ENCODE measurements at regions not wholly inside any gene's neighbourhood (a gene's known extent, or its start where the extent isn't known, plus 50 kb on each side); places are given as distances from the start of the nearest gene placed in this dataset.

GRCh38 chr2:191747170-191747530, 69.2 kb downstream of the NABP1 start:
- no peak for DNase-seq (ENCODE audit: low spot score in 2 of 2)
- WGBS = 44% methylated on average over 3 of the region's 3 CpGs
- H3K27ac ChIP-seq = no peak overlapping the region

GRCh38 chr2:191748059-191748461, 70.1 kb downstream of the NABP1 start:
- no peak overlapping the region for H3K27ac ChIP-seq
- H3K27me3 ChIP-seq = no peaks in the 10 kb centered on the region
- no peaks in the 10 kb centered on the region for H3K36me3 ChIP-seq
- 61% methylated on average over 3 of the region's 3 CpGs for WGBS
- no peaks in the 10 kb centered on the region for H3K9me3 ChIP-seq
- DNase-seq (ENCODE audit: low spot score in 2 of 2) = no peak
- H3K4me3 ChIP-seq = no peak overlapping the region
- peaks cover 12% of the 10 kb centered on the region for H3K4me1 ChIP-seq
- TF ChIP-seq POLR2AphosphoS5 (IDR thresholded peaks at IDR 0.05) (no peak), CTCF (IDR thresholded peaks at IDR 0.05) (no peak), EP300 (IDR thresholded peaks at IDR 0.05) (no peak), POLR2A (IDR thresholded peaks at IDR 0.05) (no peak)

More at GRCh38 chr2:191747170-191747530, 69.2 kb downstream of the NABP1 start:
- Histone ChIP-seq H3K4me1 (peaks cover 12% of the 10 kb centered on the region), H3K4me3 (no peak overlapping the region), H3K27me3 (no peaks in the 10 kb centered on the region), H3K9me3 (no peaks in the 10 kb centered on the region), H3K36me3 (no peaks in the 10 kb centered on the region)
- TF ChIP-seq CTCF (IDR thresholded peaks at IDR 0.05) = no peak
- TF ChIP-seq EP300 (IDR thresholded peaks at IDR 0.05) = no peak
- no peak for TF ChIP-seq POLR2A (IDR thresholded peaks at IDR 0.05)
- no peak for TF ChIP-seq POLR2AphosphoS5 (IDR thresholded peaks at IDR 0.05)

GRCh38 chr2:191748528-191749180, 70.7 kb downstream of the NABP1 start:
- DNase-seq (ENCODE audit: low spot score in 2 of 2) = no peak
- H3K4me1 ChIP-seq = peaks cover 12% of the 10 kb centered on the region
- no peak overlapping the region for H3K27ac ChIP-seq
- no peaks in the 10 kb centered on the region for H3K27me3 ChIP-seq
- H3K36me3 ChIP-seq = no peaks in the 10 kb centered on the region
- no peak overlapping the region for H3K4me3 ChIP-seq
- H3K9me3 ChIP-seq = no peaks in the 10 kb centered on the region
- TF ChIP-seq CTCF (IDR thresholded peaks at IDR 0.05) (no peak), POLR2A (IDR thresholded peaks at IDR 0.05) (no peak), POLR2AphosphoS5 (IDR thresholded peaks at IDR 0.05) (no peak), EP300 (IDR thresholded peaks at IDR 0.05) (no peak)
- 29% methylated on average over 1 of the region's 1 CpG for WGBS

GRCh38 chr2:191749181-191749540, 71.2 kb downstream of the NABP1 start:
- no peaks in the 10 kb centered on the region for H3K27me3 ChIP-seq
- H3K4me3 ChIP-seq = no peak overlapping the region
- H3K27ac ChIP-seq = no peak overlapping the region
- no peak for DNase-seq (ENCODE audit: low spot score in 2 of 2)
- WGBS = 64% methylated on average over 4 of the region's 4 CpGs
- peaks cover 12% of the 10 kb centered on the region for H3K4me1 ChIP-seq
- no peaks in the 10 kb centered on the region for H3K9me3 ChIP-seq
- no peak for TF ChIP-seq EP300 (IDR thresholded peaks at IDR 0.05)
- H3K36me3 ChIP-seq = no peaks in the 10 kb centered on the region

- H3K36me3 ChIP-seq = no peaks in the 10 kb centered on the region
- no peak overlapping the region for H3K4me3 ChIP-seq
- H3K4me1 ChIP-seq = peaks cover 14% of the 10 kb centered on the region
- no peaks in the 10 kb centered on the region for H3K27me3 ChIP-seq
- DNase-seq (ENCODE audit: low spot score in 2 of 2) = no peak
- H3K9me3 ChIP-seq = no peaks in the 10 kb centered on the region
- no peak for TF ChIP-seq POLR2AphosphoS5 (IDR thresholded peaks at IDR 0.05)
- no peak for TF ChIP-seq EP300 (IDR thresholded peaks at IDR 0.05)
- TF ChIP-seq CTCF (IDR thresholded peaks at IDR 0.05) = no peak
- no peak overlapping the region for H3K27ac ChIP-seq
- WGBS = 91% methylated on average over 3 of the region's 3 CpGs
Observed at GRCh38 chr2:191754103-191754502, 76.2 kb downstream of the NABP1 start.

GRCh38 chr2:191756761-191757160, 78.8 kb downstream of the NABP1 start:
- H3K27ac ChIP-seq = no peak overlapping the region
- no peak for DNase-seq (ENCODE audit: low spot score in 2 of 2)
- H3K27me3 ChIP-seq = no peaks in the 10 kb centered on the region
- no peaks in the 10 kb centered on the region for H3K36me3 ChIP-seq
- 49% methylated on average over 4 of the region's 4 CpGs for WGBS
- no peaks in the 10 kb centered on the region for H3K9me3 ChIP-seq
- H3K4me1 ChIP-seq = peaks cover 19% of the 10 kb centered on the region
- H3K4me3 ChIP-seq = no peak overlapping the region
- TF ChIP-seq CTCF (IDR thresholded peaks at IDR 0.05) = no peak
